OCI-LY3 (cell line): ENCODE measurements at regions not wholly inside any gene's neighbourhood (a gene's known extent, or its start where the extent isn't known, plus 50 kb on each side); places are given as distances from the start of the nearest gene placed in this dataset.

Experiments
- H2AFZ ChIP-seq: fragments of 200-600, 300-600 bp; shearing (Covaris generic); 2 replicates; pipeline ENCODE4 v1.6.0; 2014; ENCODE audit warnings: antibody characterized with exemption, low read depth, low read length
- H3K27ac ChIP-seq: fragments of 200-600, 300-600 bp; sonication (generic); 2 replicates; pipeline ENCODE4 v1.5.1; 2014; ENCODE audit warnings: mild to moderate bottlenecking, low read length, moderate library complexity, mixed read lengths
- H3K27me3 ChIP-seq: fragments of 200-600, 300-600 bp; sonication (generic); 2 replicates; pipeline ENCODE4 v1.6.1; 2014; ENCODE audit warnings: low read depth, low read length, mixed read lengths
- H3K36me3 ChIP-seq: fragments of 200-600, 300-600 bp; sonication (generic); replicated peaks from 2 replicates; pipeline ENCODE3; 2014; ENCODE audit warnings: low read depth, low read length, mixed read lengths
- H3K4me1 ChIP-seq: fragments of 300-600, 200-600 bp; sonication (generic); 2 replicates; pipeline ENCODE4 v1.6.1; 2014; ENCODE audit warnings: low read length, mixed read lengths
- H3K4me2 ChIP-seq: fragments of 200-600, 300-600 bp; sonication (generic); 2 replicates; pipeline ENCODE4 v1.6.1; 2014; ENCODE audit warnings: low read length, mixed read lengths
- H3K4me3 ChIP-seq: fragments of 300-600, 200-600 bp; sonication (generic); 2 replicates; pipeline ENCODE4 v1.5.1; 2014; ENCODE audit warnings: antibody characterized with exemption, mild to moderate bottlenecking, low read length, moderate library complexity
- H3K79me2 ChIP-seq: fragments of 300-600, 200-600 bp; shearing (Covaris generic); 2 replicates; pipeline ENCODE4 v1.6.1; 2014; ENCODE audit warnings: mild to moderate bottlenecking, low read length, mixed read lengths
- H3K9ac ChIP-seq: fragments of 300-600, 200-600 bp; shearing (Covaris generic); 2 replicates; pipeline ENCODE4 v1.6.0; 2014; ENCODE audit warnings: mild to moderate bottlenecking, low read length, moderate library complexity
- H3K9me3 ChIP-seq: fragments of 200-600, 300-600 bp; shearing (Covaris generic); 2 replicates; pipeline ENCODE4 v1.6.1; 2014; ENCODE audit warnings: low read length, mixed read lengths; ENCODE audit not compliant: insufficient read depth
- H4K20me1 ChIP-seq: fragments of 200-600, 300-600 bp; sonication (generic); 2 replicates; pipeline ENCODE4 v1.6.1; 2016; ENCODE audit warnings: low read length, mixed read lengths; ENCODE audit not compliant: insufficient read depth
- EZH2phosphoT487 ChIP-seq: fragments of 200-600 bp; shearing (Covaris generic); IDR thresholded peaks from 2 replicates; pipeline ENCODE4 v1.6.1; 2018; ENCODE audit warnings: antibody characterized with exemption, mixed run types, low read depth
- TF ChIP-seq, protein P1 (sequence below): fragments of 200-600, 300-600 bp; sonication (generic); IDR thresholded peaks from 2 replicates; pipeline ENCODE4 v1.5.1; 2014; ENCODE audit warnings: antibody characterized with exemption, low read length, low read depth

DNA sequence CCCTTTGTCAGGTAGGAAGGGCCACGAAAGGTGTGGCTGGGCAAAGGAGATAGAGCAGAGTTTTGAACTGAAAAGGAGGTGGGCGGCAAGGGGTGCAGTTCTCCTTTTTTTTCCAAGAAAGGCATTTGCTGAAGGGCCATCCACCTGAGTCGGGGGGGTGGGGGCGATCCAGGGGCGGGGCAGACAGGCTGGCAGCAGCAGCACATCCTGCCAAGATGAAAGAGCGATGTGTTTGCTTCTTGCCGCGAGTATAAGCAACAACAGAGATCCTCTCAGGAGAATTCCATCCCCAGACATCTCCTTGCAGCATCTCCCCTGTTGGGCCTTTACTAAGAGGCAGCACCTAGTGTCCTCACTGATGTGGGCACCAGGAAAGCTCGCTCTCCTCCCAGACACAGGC lies 516.5 kb downstream of the CD83 start:
- Histone ChIP-seq H3K9me3 (no peaks in the 10 kb centered on the region), H3K36me3 (no peaks in the 10 kb centered on the region), H4K20me1 (no peaks in the 10 kb centered on the region), H3K4me3 (no peak overlapping the region), H3K27ac (no peak overlapping the region), H2AFZ (no peak overlapping the region), H3K4me1 (peaks cover 7% of the 10 kb centered on the region), H3K4me2 (no peak overlapping the region), H3K79me2 (no peaks in the 10 kb centered on the region), H3K27me3 (no peaks in the 10 kb centered on the region), H3K9ac (no peak overlapping the region)
- TF ChIP-seq, protein P1, sequence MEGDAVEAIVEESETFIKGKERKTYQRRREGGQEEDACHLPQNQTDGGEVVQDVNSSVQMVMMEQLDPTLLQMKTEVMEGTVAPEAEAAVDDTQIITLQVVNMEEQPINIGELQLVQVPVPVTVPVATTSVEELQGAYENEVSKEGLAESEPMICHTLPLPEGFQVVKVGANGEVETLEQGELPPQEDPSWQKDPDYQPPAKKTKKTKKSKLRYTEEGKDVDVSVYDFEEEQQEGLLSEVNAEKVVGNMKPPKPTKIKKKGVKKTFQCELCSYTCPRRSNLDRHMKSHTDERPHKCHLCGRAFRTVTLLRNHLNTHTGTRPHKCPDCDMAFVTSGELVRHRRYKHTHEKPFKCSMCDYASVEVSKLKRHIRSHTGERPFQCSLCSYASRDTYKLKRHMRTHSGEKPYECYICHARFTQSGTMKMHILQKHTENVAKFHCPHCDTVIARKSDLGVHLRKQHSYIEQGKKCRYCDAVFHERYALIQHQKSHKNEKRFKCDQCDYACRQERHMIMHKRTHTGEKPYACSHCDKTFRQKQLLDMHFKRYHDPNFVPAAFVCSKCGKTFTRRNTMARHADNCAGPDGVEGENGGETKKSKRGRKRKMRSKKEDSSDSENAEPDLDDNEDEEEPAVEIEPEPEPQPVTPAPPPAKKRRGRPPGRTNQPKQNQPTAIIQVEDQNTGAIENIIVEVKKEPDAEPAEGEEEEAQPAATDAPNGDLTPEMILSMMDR: no peak
- TF ChIP-seq EZH2phosphoT487: no peak

DNA sequence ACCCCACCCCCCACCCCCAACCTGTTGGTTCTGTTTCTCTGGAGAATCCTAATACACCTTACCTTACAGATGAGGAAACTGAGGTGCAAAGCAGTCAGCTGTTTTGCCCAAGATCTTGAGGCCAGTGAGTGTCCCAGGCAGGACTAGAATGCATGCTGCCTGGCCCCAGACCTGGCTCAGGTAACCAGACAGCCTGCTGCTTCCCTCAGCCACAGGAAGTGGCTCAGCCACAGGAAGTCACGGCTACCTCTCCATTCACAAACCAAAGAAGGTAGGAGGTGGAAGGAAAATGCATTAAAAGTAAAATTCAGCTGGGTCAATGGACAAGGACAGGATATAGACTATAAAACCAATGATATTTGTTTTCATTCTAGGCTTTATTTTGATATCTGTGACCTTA lies 517.6 kb downstream of the CD83 start:
- H3K4me2 ChIP-seq: no peak overlapping the region
- no peak overlapping the region for H2AFZ ChIP-seq
- H3K9me3 ChIP-seq: no peaks in the 10 kb centered on the region
- TF ChIP-seq EZH2phosphoT487: no peak
- TF ChIP-seq, protein P1: no peak
- no peak overlapping the region for H3K27ac ChIP-seq
- H3K4me3 ChIP-seq: no peak overlapping the region
- H3K27me3 ChIP-seq: no peaks in the 10 kb centered on the region
- no peaks in the 10 kb centered on the region for H3K36me3 ChIP-seq
- no peaks in the 10 kb centered on the region for H3K79me2 ChIP-seq
- H4K20me1 ChIP-seq: no peaks in the 10 kb centered on the region
- no peak overlapping the region for H3K9ac ChIP-seq
- H3K4me1 ChIP-seq: peaks cover 12% of the 10 kb centered on the region

- Histone ChIP-seq H3K4me1 (peaks cover 12% of the 10 kb centered on the region), H3K4me2 (no peak overlapping the region), H3K27me3 (no peaks in the 10 kb centered on the region), H3K36me3 (no peaks in the 10 kb centered on the region), H3K79me2 (no peaks in the 10 kb centered on the region), H3K27ac (no peak overlapping the region), H3K9me3 (no peaks in the 10 kb centered on the region), H4K20me1 (no peaks in the 10 kb centered on the region), H2AFZ (no peak overlapping the region), H3K4me3 (no peak overlapping the region), H3K9ac (no peak overlapping the region)
- no peak for TF ChIP-seq EZH2phosphoT487
- TF ChIP-seq, protein P1: no peak
Observed at GRCh38 chr6:14635934-14636591, 518.5 kb downstream of the CD83 start.

GRCh38 chr6:14638435-14638905 lies 520.9 kb downstream of the CD83 start:
- Histone ChIP-seq H4K20me1 (no peaks in the 10 kb centered on the region), H3K36me3 (no peaks in the 10 kb centered on the region), H3K9ac (no peak overlapping the region), H3K27me3 (no peaks in the 10 kb centered on the region), H3K4me2 (peak overlapping the region; percentile 29; the same call in 1 of the 2 replicates), H3K27ac (no peak overlapping the region), H3K4me1 (peaks cover 12% of the 10 kb centered on the region), H3K79me2 (no peaks in the 10 kb centered on the region), H2AFZ (no peak overlapping the region), H3K9me3 (no peaks in the 10 kb centered on the region), H3K4me3 (no peak overlapping the region)
- no peak for TF ChIP-seq EZH2phosphoT487
- TF ChIP-seq, protein P1: no peak
